OCI-LY7 (cell line): ENCODE measurements at regions not wholly inside any gene's neighbourhood (a gene's known extent, or its start where the extent isn't known, plus 50 kb on each side); places are given as distances from the start of the nearest gene placed in this dataset.

Experiments used
- EZH2phosphoT487 ChIP-seq: fragments of 200-600 bp; sonication (generic); IDR thresholded peaks from 2 replicates; pipeline ENCODE4 v1.6.1; 2018; ENCODE audit warnings: low read depth, borderline replicate concordance, mild to moderate bottlenecking, mixed run types, antibody characterized with exemption, low read length, moderate library complexity, mixed read lengths
- TF ChIP-seq, protein P1 (sequence below): fragments of 200-600 bp; sonication (generic); conservative IDR thresholded peaks from 2 replicates; pipeline ENCODE4 v1.5.1; 2014; ENCODE audit warnings: mild to moderate bottlenecking, antibody characterized with exemption, low read length, moderate library complexity, mixed read lengths

DNA sequence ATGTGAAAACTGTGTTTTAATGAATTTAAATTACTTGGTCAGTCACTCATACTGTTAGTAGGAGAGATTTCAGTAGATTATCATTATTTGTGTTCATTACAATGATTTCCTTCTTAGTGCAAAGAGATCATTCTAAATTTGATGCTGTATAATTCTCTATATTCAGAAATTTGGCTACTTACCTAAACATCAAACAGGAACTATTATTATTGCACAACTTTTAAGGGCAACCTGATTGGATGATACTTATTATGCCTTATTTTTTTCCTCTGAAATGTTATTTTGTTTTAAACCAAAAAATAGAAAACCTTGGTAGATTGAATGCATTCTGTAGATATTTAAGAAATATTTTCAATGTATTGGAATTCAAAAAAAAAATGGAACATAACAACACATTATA is 436.4 kb upstream of the PCDH15 start:
- TF ChIP-seq, protein P1, sequence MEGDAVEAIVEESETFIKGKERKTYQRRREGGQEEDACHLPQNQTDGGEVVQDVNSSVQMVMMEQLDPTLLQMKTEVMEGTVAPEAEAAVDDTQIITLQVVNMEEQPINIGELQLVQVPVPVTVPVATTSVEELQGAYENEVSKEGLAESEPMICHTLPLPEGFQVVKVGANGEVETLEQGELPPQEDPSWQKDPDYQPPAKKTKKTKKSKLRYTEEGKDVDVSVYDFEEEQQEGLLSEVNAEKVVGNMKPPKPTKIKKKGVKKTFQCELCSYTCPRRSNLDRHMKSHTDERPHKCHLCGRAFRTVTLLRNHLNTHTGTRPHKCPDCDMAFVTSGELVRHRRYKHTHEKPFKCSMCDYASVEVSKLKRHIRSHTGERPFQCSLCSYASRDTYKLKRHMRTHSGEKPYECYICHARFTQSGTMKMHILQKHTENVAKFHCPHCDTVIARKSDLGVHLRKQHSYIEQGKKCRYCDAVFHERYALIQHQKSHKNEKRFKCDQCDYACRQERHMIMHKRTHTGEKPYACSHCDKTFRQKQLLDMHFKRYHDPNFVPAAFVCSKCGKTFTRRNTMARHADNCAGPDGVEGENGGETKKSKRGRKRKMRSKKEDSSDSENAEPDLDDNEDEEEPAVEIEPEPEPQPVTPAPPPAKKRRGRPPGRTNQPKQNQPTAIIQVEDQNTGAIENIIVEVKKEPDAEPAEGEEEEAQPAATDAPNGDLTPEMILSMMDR, result no peak
- TF ChIP-seq EZH2phosphoT487, result no peak
